ENCODE measurements at regions not wholly inside any gene's neighbourhood (a gene's known extent, or its start where the extent isn't known, plus 50 kb on each side); places are given as distances from the start of the nearest gene placed in this dataset.

DNA sequence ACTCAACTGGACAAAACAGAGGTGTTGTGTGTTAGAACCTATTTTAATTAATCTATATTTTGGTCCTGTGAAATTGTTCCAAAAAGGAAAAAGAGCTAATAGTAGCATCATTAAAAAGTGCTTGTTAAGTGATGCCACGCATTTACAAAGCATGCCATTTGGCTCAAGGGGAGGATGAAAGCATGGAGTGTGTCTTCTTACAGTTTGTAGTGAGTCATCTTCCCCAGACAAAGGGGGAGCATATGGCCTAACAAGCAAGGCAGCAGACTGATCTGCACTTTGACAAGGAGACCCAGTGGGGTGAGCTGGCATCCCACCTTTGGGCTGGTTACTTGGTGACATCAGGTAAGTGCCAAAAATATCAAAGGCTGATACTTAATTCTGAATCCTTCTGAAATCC lies 297.0 kb downstream of the FGF9 start:
- ATAC-seq (no peak), DNase-seq (no peak)
- TF ChIP-seq, protein P1, sequence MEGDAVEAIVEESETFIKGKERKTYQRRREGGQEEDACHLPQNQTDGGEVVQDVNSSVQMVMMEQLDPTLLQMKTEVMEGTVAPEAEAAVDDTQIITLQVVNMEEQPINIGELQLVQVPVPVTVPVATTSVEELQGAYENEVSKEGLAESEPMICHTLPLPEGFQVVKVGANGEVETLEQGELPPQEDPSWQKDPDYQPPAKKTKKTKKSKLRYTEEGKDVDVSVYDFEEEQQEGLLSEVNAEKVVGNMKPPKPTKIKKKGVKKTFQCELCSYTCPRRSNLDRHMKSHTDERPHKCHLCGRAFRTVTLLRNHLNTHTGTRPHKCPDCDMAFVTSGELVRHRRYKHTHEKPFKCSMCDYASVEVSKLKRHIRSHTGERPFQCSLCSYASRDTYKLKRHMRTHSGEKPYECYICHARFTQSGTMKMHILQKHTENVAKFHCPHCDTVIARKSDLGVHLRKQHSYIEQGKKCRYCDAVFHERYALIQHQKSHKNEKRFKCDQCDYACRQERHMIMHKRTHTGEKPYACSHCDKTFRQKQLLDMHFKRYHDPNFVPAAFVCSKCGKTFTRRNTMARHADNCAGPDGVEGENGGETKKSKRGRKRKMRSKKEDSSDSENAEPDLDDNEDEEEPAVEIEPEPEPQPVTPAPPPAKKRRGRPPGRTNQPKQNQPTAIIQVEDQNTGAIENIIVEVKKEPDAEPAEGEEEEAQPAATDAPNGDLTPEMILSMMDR (IDR thresholded peaks at IDR 0.05) = no peak
- intact Hi-C loops (cut with DNase I) = no loop called here
- no peaks in the 10 kb centered on the region for H3K27me3 ChIP-seq
- H3K4me3 ChIP-seq = no peak overlapping the region
- peaks cover 0 to under 1% (median 0%) of the 10 kb centered on the region in 11 donors for H3K9me3 ChIP-seq
- H3K4me1 ChIP-seq = no peaks in the 10 kb centered on the region
- no peaks in the 10 kb centered on the region for H3K36me3 ChIP-seq
- 91 to 95% methylated on average over 1 of the region's 1 CpG for WGBS, 2 donors
- H3K27ac ChIP-seq = no peak overlapping the region

DNA sequence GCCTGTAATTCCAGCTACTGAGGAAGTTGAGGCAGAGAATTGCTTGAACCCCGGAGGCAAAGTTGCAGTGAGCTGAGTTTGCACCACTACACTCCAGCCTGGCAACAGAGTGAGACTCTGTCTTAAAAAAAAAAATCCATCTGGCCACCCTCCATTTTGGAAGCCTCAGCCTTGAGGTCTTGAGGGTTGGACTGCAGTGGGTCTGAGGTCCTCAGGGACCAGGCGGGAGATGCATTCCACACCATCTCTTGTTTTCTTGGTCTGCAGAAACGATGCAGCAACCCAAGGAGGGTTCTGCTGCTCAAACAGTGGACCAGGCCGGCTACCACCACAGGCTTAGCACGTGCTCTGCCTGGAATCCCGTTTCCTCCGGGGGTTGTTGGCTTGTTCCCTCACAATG lies 299.3 kb downstream of the FGF9 start:
- TF ChIP-seq, protein P1 (IDR thresholded peaks at IDR 0.05) = no peak
- intact Hi-C loops (cut with DNase I) = no loop called here
- no peak overlapping the region for H3K4me3 ChIP-seq
- H3K9me3 ChIP-seq = no peaks in the 10 kb centered on the region
- no peaks in the 10 kb centered on the region for H3K4me1 ChIP-seq
- H3K36me3 ChIP-seq = no peaks in the 10 kb centered on the region
- H3K27ac ChIP-seq = no peak overlapping the region
- ATAC-seq = peak in 1 of 8 donors; percentile 46
- H3K27me3 ChIP-seq = no peaks in the 10 kb centered on the region
- WGBS, 2 donors = 68 to 71% methylated on average over 7 of the region's 7 CpGs
- DNase-seq = no peak

DNA sequence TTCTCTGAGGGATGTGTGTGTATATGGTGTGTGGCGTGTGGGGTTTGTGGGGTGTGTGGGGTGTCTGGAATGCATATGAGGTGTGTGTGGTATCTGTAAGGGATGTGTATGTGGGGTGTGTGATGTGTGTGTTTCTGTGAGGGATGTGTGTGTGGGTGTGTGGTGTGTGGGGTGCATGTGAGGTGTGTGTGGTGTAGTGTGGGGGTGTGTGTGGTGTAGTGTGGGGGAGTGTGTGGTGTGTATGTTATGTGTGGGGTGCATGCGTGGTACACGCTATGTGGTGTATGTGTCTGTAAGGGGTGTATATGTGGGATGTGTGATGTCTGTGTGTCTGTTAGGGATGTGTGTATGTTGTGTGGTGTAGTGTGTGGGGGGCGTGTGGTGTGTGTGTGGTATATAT lies 300.0 kb downstream of the FGF9 start:
- H3K36me3 ChIP-seq = no peaks in the 10 kb centered on the region
- H3K27ac ChIP-seq = no peak overlapping the region
- 95 to 97% methylated on average over 4 of the region's 4 CpGs for WGBS, 2 donors
- no peaks in the 10 kb centered on the region for H3K4me1 ChIP-seq
- ATAC-seq = no peak
- no peaks in the 10 kb centered on the region for H3K27me3 ChIP-seq
- DNase-seq = no peak
- H3K9me3 ChIP-seq = no peaks in the 10 kb centered on the region
- intact Hi-C loops (cut with DNase I) = no loop called here
- H3K4me3 ChIP-seq = no peak overlapping the region
- TF ChIP-seq, protein P1 (IDR thresholded peaks at IDR 0.05) = no peak

DNA sequence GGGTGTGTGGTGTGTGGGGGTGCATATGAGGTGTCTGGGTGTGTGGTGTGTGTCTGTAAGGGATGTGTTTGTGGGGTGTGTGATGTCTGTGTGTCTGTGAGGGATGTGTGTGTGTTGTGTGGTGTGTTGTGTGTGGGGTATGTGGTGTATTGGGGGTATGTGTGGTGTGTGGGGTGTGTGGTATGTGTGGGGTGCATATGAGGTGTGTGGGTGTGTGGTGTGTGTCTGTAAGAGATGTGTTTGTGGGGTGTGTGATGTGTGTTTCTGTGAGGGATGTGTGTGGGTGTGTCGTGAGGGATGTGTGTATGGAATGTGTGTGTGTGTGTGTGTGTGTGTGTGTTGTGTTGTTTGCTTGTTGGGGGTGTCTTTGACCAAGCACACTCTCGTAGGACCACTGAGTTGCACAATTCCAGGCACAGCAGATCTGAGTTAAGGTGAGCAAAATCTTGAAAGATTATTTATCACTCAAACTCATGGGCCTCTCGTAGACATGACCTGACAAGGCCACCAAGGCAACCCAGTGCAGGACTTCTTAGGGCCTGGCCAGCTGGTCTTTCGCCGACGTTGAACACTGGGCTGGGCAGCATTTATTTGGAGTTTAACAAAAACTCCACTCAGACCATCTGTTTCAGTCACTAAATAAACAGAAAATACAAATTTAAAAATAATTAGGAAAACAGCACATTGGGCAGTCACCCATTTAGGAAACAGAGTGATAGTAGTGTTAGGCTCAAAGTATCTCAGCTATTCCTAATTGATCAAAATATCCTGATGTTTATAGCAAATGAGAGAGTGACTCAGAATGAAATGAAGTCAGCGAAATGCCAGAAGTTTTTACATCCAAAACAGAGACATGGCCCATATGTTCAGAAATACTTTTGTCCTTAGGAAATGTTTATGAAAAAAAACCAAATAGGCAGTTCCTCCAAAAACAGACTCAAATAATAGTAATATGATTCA lies 301.1 kb downstream of the FGF9 start:
- Histone ChIP-seq H3K36me3 (no peaks in the 10 kb centered on the region), H3K9me3 (no peaks in the 10 kb centered on the region), H3K27me3 (no peaks in the 10 kb centered on the region), H3K4me3 (no peak overlapping the region), H3K4me1 (no peaks in the 10 kb centered on the region), H3K27ac (no peak overlapping the region)
- TF ChIP-seq, protein P1 (IDR thresholded peaks at IDR 0.05) = no peak
- DNase-seq (no peak), ATAC-seq (peak in 5 of 8 donors; percentile 44 to 70 (median 58))
- WGBS, 2 donors = 68% methylated on average over 7 of the region's 7 CpGs
- intact Hi-C loops (cut with DNase I) = no loop called here
